BLaER1 treated with 17β-estradiol and CSF1 and Interleukin-3, amounts not matched to agents 10 nM and 100 nM (cell line): ENCODE measurements at regions not wholly inside any gene's neighbourhood (a gene's known extent, or its start where the extent isn't known, plus 50 kb on each side); places are given as distances from the start of the nearest gene placed in this dataset.

ENCODE experiments used
- H3K27ac ChIP-seq, 11 experiments: shearing (Covaris generic); formaldehyde crosslinking; 2 replicates each; pipeline ENCODE4 v1.8.1; 2022
- H3K27me3 ChIP-seq, 11 experiments: shearing (Covaris generic); formaldehyde crosslinking; 2 replicates each; pipeline ENCODE4 v1.8.1; 2022
- H3K36me3 ChIP-seq, 11 experiments: shearing (Covaris generic); formaldehyde crosslinking; 2 replicates each; pipeline ENCODE4 v1.8.1; 2022
- H3K4me1 ChIP-seq, 10 experiments: shearing (Covaris generic); formaldehyde crosslinking; 2 replicates each; pipeline ENCODE4 v1.8.1; 2022
- H3K4me2 ChIP-seq, 11 experiments: shearing (Covaris generic); formaldehyde crosslinking; 2 replicates each; pipeline ENCODE4 v1.8.1; 2022
- H3K4me3 ChIP-seq, 10 experiments: shearing (Covaris generic); formaldehyde crosslinking; 2 replicates each; pipeline ENCODE4 v1.8.1; 2022
- H3K9ac ChIP-seq, 11 experiments: shearing (Covaris generic); formaldehyde crosslinking; 2 replicates each; pipeline ENCODE4 v1.8.1; 2022
- H3K9me3 ChIP-seq, 11 experiments: shearing (Covaris generic); formaldehyde crosslinking; replicated peaks in 1 of 11; 2 replicates each; pipeline ENCODE4 v1.8.1; 2022
- H4K20me1 ChIP-seq, 11 experiments: shearing (Covaris generic); formaldehyde crosslinking; 2 replicates each; pipeline ENCODE4 v1.8.1; 2022
- Cebpa-rat ChIP-seq, 11 experiments: shearing (Covaris generic); IDR thresholded peaks; 2 replicates each; pipeline ENCODE4 v1.8.1; 2022

GRCh38 chr2:2392332-2392731 lies 61.3 kb upstream of the MYT1L start:
- H3K4me1 ChIP-seq, result no peaks in the 10 kb centered on the region
- H3K36me3 ChIP-seq, result no peaks in the 10 kb centered on the region
- no peak overlapping the region for H3K27ac ChIP-seq
- no peaks in the 10 kb centered on the region for H3K27me3 ChIP-seq
- peaks cover 0 to 20% (median 10%) of the 10 kb centered on the region in 11 experiments; a peak in 13 of 22 replicates for H3K9me3 ChIP-seq
- no peak overlapping the region for H3K4me2 ChIP-seq
- H4K20me1 ChIP-seq, result no peaks in the 10 kb centered on the region
- H3K9ac ChIP-seq, result no peak overlapping the region
- TF ChIP-seq Cebpa-rat (IDR thresholded peaks at IDR 0.05), result no peak
- H3K4me3 ChIP-seq, result no peak overlapping the region

GRCh38 chr2:2389215-2389614 lies 58.1 kb upstream of the MYT1L start:
- H3K4me2 ChIP-seq, result no peak overlapping the region
- no peak overlapping the region for H3K9ac ChIP-seq
- H3K27me3 ChIP-seq, result no peaks in the 10 kb centered on the region
- H3K27ac ChIP-seq, result no peak overlapping the region
- no peaks in the 10 kb centered on the region for H3K36me3 ChIP-seq
- no peak for TF ChIP-seq Cebpa-rat (IDR thresholded peaks at IDR 0.05)
- H4K20me1 ChIP-seq, result no peaks in the 10 kb centered on the region
- no peak overlapping the region for H3K4me3 ChIP-seq
- H3K4me1 ChIP-seq, result peaks cover 0 to 5% (median 0%) of the 10 kb centered on the region in 10 experiments; a peak in 3 of 20 replicates
- peaks cover 0 to 8% (median 0%) of the 10 kb centered on the region in 11 experiments; a peak in 4 of 22 replicates for H3K9me3 ChIP-seq
